Keratinocyte (primary cell): ENCODE measurements at regions not wholly inside any gene's neighbourhood (a gene's known extent, or its start where the extent isn't known, plus 50 kb on each side); places are given as distances from the start of the nearest gene placed in this dataset.

Source experiments
- DNase-seq: peaks from one replicate; pipeline ENCODE4 v3.0.0-alpha.2; 2011; ENCODE audit warnings: low read depth, missing footprints, low spot score
- FAIRE-seq: peaks from 2 replicates; lab custom pipeline; 2011; peaks lifted over from hg19 to GRCh38; lab: Jason Lieb, UNC
- H2AFZ ChIP-seq: 2 replicates; pipeline ENCODE4 v1.6.0; 2012; ENCODE audit warnings: low read length, control low read depth, inconsistent platforms; ENCODE audit not compliant: control insufficient read depth
- H3K27ac ChIP-seq: 2 replicates; pipeline ENCODE4 v1.5.1; 2011; ENCODE audit warnings: low read length; ENCODE audit not compliant: control insufficient read depth, insufficient read depth
- H3K27me3 ChIP-seq: 3 replicates; pipeline ENCODE4 v1.6.0; 2011; ENCODE audit warnings: low read length; ENCODE audit not compliant: control insufficient read depth, insufficient read depth; ENCODE audit errors: extremely low read depth
- H3K36me3 ChIP-seq, 2 experiments: 2 replicates in 1 of 2; 3 replicates in 1 of 2; pipeline ENCODE4 v1.5.1; 2011; ENCODE audit warnings: low read length in 2 of 2, mild to moderate bottlenecking in 1 of 2; ENCODE audit not compliant: control insufficient read depth in 2 of 2, insufficient read depth in 2 of 2; ENCODE audit errors: extremely low read depth in 1 of 2
- H3K4me1 ChIP-seq: 3 replicates; pipeline ENCODE4 v1.5.1; 2011; ENCODE audit warnings: low read length; ENCODE audit not compliant: control insufficient read depth, insufficient read depth; ENCODE audit errors: extremely low read depth
- H3K4me2 ChIP-seq: 3 replicates; pipeline ENCODE4 v1.6.0; 2011; ENCODE audit warnings: low read depth, low read length; ENCODE audit not compliant: control insufficient read depth, insufficient read depth; ENCODE audit errors: extremely low read depth
- H3K4me3 ChIP-seq, 3 experiments: fragments of 200-600 bp in 1 of 3; sonication (generic) in 1 of 3; 2 replicates in 2 of 3; 3 replicates in 1 of 3; pipeline ENCODE4 v1.5.1; 2011 to 2016; ENCODE audit warnings: low read length in 3 of 3, mild to moderate bottlenecking in 3 of 3, control low read depth in 2 of 3, inconsistent platforms in 1 of 3, low read depth in 1 of 3, mixed read lengths in 1 of 3, mixed run types in 1 of 3, moderate library complexity in 1 of 3; ENCODE audit not compliant: control insufficient read depth in 2 of 3, insufficient read depth in 2 of 3; ENCODE audit errors: extremely low read depth in 1 of 3
- H3K79me2 ChIP-seq: 2 replicates; pipeline ENCODE4 v1.6.0; 2012; ENCODE audit warnings: low read length; ENCODE audit not compliant: control insufficient read depth, insufficient read depth
- H3K9ac ChIP-seq: 3 replicates; pipeline ENCODE4 v1.6.0; 2011; ENCODE audit warnings: low read length; ENCODE audit not compliant: control insufficient read depth, insufficient read depth; ENCODE audit errors: extremely low read depth
- H3K9me1 ChIP-seq: 3 replicates; pipeline ENCODE4 v1.6.0; 2011; ENCODE audit warnings: low read length; ENCODE audit not compliant: control insufficient read depth, insufficient read depth; ENCODE audit errors: extremely low read depth
- H3K9me3 ChIP-seq: 2 replicates; pipeline ENCODE4 v1.5.1; 2012; ENCODE audit warnings: low read depth, low read length; ENCODE audit not compliant: control insufficient read depth
- H4K20me1 ChIP-seq: 3 replicates; pipeline ENCODE4 v1.6.0; 2011; ENCODE audit warnings: low read length; ENCODE audit not compliant: control insufficient read depth, insufficient read depth; ENCODE audit errors: extremely low read depth
- CTCF ChIP-seq, 3 experiments: IDR thresholded peaks in 1 of 3; conservative IDR thresholded peaks in 1 of 3; optimal IDR thresholded peaks in 1 of 3; 2 replicates in 2 of 3; 3 replicates in 1 of 3; pipeline versions ENCODE3 to v1.5.1; 2011; ENCODE audit warnings: low read length in 3 of 3, mild to moderate bottlenecking in 3 of 3, moderate library complexity in 2 of 3, control low read depth in 1 of 3, inconsistent platforms in 1 of 3; ENCODE audit not compliant: insufficient read depth in 2 of 3; ENCODE audit errors: extremely low read depth in 1 of 3
- EZH2 ChIP-seq: IDR thresholded peaks from one replicate; pipeline ENCODE4 v1.6.1; 2012; ENCODE audit warnings: inconsistent platforms, mild to moderate bottlenecking, low read length, moderate library complexity
- dilution Hi-C: fragments of 300-500 bp; cut with MboI; formaldehyde crosslinking; loops from one replicate; pipeline ENCODE4 v1.7.0; 2020; ENCODE audit warnings: low sequenced_read_pairs; ENCODE audit not compliant: extremely low pct_ligation_motif_present

- Histone ChIP-seq H3K4me3 (no peak overlapping the region), H3K27ac (no peak overlapping the region), H3K4me1 (no peaks in the 10 kb centered on the region), H4K20me1 (no peaks in the 10 kb centered on the region), H3K9me1 (no peaks in the 10 kb centered on the region), H3K9ac (no peak overlapping the region), H3K4me2 (no peak overlapping the region), H3K9me3 (no peaks in the 10 kb centered on the region), H2AFZ (no peak overlapping the region), H3K36me3 (no peaks in the 10 kb centered on the region), H3K27me3 (no peaks in the 10 kb centered on the region), H3K79me2 (no peaks in the 10 kb centered on the region)
- TF ChIP-seq EZH2 = no peak
- TF ChIP-seq CTCF (optimal IDR thresholded peaks at IDR 0.05 in 1 of 3, IDR thresholded peaks at IDR 0.05 in 1 of 3, conservative IDR thresholded peaks at IDR 0.05 in 1 of 3; ENCODE audit: extremely low read depth in 1 of 3, insufficient read depth in 2 of 3, low read length in 3 of 3) = no peak
- dilution Hi-C loops = no loop called here
- DNase-seq = no peak
- no peak for FAIRE-seq
Measured at GRCh38 chr6:126779331-126779730, 339.1 kb upstream of the RSPO3 start.

GRCh38 chr6:126781582-126781981 is 336.9 kb upstream of the RSPO3 start:
- Histone ChIP-seq H3K4me1 (no peaks in the 10 kb centered on the region), H3K9me3 (no peaks in the 10 kb centered on the region), H3K4me2 (no peak overlapping the region), H3K27me3 (no peaks in the 10 kb centered on the region), H4K20me1 (no peaks in the 10 kb centered on the region), H3K36me3 (no peaks in the 10 kb centered on the region), H2AFZ (no peak overlapping the region), H3K4me3 (no peak overlapping the region), H3K9ac (no peak overlapping the region), H3K9me1 (no peaks in the 10 kb centered on the region), H3K79me2 (no peaks in the 10 kb centered on the region), H3K27ac (no peak overlapping the region)
- dilution Hi-C loops = no loop called here
- TF ChIP-seq EZH2 (no peak), CTCF (optimal IDR thresholded peaks at IDR 0.05 in 1 of 3, IDR thresholded peaks at IDR 0.05 in 1 of 3, conservative IDR thresholded peaks at IDR 0.05 in 1 of 3; ENCODE audit: extremely low read depth in 1 of 3, insufficient read depth in 2 of 3, low read length in 3 of 3) (no peak)
- DNase-seq (no peak), FAIRE-seq (no peak)
